Stimulated activated CD4-positive, alpha-beta T cell treated with anti-CD3 and anti-CD28 coated beads, Interleukin-15, amount 100 ng/mL, for 1 hour (primary cell): ENCODE measurements at regions not wholly inside any gene's neighbourhood (a gene's known extent, or its start where the extent isn't known, plus 50 kb on each side); places are given as distances from the start of the nearest gene placed in this dataset.
"Not testable (repeated sequence)": the region's sequence is repeated elsewhere in the genome, so short reads cannot be mapped to it uniquely, and the experiment has no call there.

Experiments
- DNase-seq, 2 donors: peaks; one replicate each; pipeline ENCODE4 v3.0.0-alpha.2; 2020; ENCODE audit warnings: low read depth in 1 of 2, low spot score in 1 of 2

GRCh38 chr12:46493834-46494181 is 121.2 kb upstream of the SLC38A2 start:
- no peak for DNase-seq

DNA sequence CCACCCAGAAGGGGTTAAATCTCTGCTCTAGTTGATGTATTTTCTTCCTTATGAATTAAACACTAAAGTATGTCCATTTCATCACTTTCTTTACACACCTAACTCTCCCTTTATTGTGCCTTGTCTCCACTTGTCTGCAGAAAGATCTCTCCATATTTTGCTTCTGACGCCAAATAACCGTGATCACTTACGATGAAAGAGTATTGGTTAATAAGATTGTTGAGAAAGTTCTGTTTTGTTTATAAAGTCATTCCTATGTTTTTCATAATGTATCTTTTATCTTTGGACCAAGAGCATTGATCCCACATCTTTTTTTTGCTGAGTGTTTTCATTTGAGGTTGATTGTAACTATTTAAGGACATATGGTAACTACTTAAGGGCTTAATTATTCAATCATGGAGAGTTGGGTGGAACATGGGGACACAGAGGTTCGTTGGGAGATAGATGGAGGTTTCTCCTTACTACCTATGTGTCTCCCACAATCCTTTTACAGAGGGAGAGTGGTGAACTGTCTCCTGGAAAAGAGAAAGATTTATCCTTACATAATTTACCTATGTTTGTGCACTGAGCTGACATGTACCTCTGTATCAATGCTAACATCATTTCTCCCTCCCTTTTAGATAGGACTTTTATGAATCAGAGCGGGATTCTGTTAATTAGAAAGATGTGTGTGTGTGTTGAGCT is 120.7 kb upstream of the SLC38A2 start:
- no peak for DNase-seq

- no peak for DNase-seq
Observed at GRCh38 chr12:46492471-46493085, 120.0 kb upstream of the SLC38A2 start.

GRCh38 chr12:46491548-46491947 is 119.0 kb upstream of the SLC38A2 start:
- no peak for DNase-seq

DNA sequence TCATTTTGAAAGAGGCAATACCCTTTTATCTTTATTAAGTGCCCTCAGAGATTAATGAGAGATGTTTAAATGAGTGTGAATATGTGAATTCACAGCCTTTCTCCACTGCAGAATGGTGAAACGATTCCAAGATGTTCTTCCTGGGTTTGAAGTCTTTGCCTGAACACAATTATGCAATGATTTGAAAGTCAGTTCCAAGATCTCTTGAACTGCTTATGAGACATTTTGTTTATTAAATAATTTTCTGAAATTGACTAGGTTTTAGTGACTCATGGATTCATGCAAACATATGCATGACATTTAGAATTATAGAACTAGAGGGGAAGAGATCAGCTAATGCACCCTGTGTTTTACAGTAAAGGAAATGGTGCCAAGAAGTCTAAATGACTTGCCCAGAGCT is 118.1 kb upstream of the SLC38A2 start:
- no peak for DNase-seq

DNA sequence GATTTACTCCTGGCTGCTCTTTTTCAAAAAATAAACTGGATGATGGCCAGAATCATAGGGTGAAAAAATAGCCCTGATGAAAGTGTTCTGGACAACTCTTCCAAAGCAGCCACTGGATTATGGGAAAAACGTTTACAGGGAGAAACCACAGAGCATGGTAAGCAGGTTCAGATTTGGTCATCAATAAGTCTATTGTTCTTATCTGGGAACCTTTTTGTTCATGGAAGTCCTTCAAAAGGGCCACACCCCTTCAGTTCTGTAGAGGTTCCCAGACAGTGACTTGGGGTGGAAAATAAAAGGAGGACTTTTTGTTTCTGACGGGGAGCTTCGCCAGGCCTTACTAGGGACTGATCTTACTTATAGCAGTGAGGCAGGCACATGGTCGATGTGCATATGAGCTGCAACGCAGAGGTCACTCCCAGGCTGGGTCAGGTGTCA is 117.4 kb upstream of the SLC38A2 start:
- DNase-seq = no peak

GRCh38 chr12:46487567-46488131 is 115.1 kb upstream of the SLC38A2 start:
- no peak for DNase-seq

- no peak for DNase-seq
Observed at GRCh38 chr12:46486588-46486987, 114.0 kb upstream of the SLC38A2 start.

- no peak for DNase-seq
Observed at GRCh38 chr12:46485853-46486252, 113.3 kb upstream of the SLC38A2 start.

DNA sequence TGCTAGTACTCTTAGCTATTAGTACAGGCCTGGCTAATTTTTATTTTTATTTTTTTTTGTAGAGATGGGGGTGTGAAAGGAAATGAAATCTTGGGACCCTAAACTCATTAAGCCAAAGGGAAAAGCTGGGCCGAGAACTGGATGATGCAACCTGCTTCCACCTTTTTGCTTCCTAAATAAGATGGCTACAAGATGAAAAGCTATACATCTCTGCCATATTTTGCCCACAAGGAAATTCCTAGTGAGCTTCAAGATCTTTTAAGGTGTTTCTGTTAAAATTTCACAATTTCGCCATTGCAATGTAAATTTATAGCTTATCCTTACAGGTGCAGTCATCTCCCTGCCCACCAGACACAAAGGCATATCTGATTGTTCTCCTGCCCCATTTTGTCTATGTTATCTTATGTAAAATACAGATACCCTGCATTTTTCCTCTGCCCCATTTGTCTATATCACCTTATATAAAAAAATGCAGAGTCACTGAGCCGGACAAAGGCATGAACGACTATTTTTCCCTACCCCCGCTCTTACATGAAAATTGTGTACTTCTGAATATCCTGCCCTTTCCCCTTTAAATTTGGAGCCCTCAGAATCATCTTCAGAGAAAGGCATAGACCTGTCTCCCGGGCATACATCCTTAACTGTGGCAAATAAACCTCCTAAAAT is 112.0 kb upstream of the SLC38A2 start:
- DNase-seq = no peak

- no peak for DNase-seq
Observed at GRCh38 chr12:46483572-46484395, 111.2 kb upstream of the SLC38A2 start.

GRCh38 chr12:46480724-46481123 is 108.2 kb upstream of the SLC38A2 start:
- no peak for DNase-seq

DNA sequence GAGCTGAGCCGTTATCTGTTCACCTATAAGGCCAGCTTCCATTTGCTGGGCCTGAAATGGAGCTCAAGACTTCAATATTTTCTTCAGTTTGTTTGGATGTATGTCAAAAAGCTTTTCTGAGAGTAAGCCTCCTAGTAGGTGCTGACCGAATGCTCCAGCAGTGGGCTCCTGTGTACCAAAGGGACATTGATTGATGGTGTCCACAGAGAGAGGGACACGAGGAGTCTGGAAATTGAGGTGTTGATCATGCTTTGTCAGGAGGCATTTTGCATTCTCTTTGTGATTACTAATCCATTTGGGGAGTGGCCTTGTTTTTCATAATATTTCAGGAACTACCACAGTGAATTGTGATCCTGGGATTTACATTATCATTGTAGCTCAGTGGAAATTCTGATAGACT is 107.7 kb upstream of the SLC38A2 start:
- no peak for DNase-seq

- DNase-seq = no peak
Observed at GRCh38 chr12:46478123-46478522, 105.5 kb upstream of the SLC38A2 start.

DNA sequence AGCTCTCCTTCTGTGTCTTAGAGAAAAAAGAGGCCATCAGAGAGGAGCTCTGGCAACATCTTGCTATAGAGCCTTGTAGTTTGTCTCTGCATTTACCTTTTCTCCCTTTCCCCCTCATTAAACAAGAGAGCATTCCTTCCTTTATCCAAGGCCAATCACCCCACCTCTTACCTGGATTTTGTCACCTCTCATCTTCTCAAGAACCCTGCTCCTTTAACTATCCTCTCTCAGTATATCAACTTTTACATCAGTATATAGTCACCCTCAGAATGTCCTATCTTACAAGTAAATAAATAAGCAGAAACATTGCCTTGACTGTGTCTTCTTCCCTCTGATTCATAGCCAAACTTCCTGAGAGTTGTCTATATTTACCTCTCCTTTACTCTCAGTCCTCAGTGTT is 105.0 kb upstream of the SLC38A2 start:
- no peak for DNase-seq

- no peak for DNase-seq
Observed at GRCh38 chr12:46475972-46476645, 103.5 kb upstream of the SLC38A2 start.

GRCh38 chr12:46474385-46474784 is 101.8 kb upstream of the SLC38A2 start:
- DNase-seq = not testable (repeated sequence)

DNA sequence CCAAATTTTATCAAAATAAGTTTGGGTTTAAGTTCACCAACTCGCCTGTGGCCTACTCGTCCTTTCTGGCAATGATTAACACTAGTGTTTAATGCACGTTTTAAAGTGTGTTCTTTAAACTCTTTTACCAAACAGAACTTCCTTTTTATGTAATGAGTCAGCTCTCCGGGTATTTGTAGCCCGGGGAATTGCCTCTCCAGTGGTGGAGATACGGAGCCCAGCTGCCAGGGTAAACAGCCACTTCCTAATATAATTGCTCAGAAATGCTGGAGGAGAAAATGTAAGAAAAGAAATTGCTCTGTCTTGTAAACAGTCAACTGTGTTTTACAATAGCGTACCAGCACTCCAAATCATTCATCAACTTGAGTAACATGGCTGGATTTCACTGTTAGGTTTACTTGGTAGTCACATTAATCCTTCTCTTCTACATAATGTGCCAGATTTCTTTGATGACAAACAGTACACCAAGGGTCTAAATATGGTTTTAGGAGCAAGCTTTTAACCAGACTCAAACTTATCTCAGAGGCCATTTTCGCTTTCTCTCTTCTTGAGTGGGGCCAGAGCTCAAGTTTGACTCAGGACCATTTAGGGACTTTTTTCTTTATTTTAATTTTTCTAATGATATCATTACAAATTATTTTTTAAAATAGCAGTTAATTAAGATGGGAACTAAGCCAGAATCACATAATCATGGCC is 101.2 kb upstream of the SLC38A2 start:
- no peak for DNase-seq

GRCh38 chr12:46472893-46473633 is 100.5 kb upstream of the SLC38A2 start:
- no peak for DNase-seq
